GM19351 (cell line): ENCODE measurements at regions not wholly inside any gene's neighbourhood (a gene's known extent, or its start where the extent isn't known, plus 50 kb on each side); places are given as distances from the start of the nearest gene placed in this dataset.

ENCODE experiments used
- ATAC-seq: cut with Tn5 transposase; IDR thresholded peaks from one replicate; pipeline ENCODE4 v1.9.1; 2021; ENCODE audit warnings: mild to moderate bottlenecking, moderate library complexity; ENCODE audit not compliant: unreplicated experiment

GRCh38 chr2:158049129-158049855, 52.4 kb upstream of the UPP2 start:
- ATAC-seq: no peak

GRCh38 chr2:158048327-158048726, 53.3 kb upstream of the UPP2 start:
- no peak for ATAC-seq

GRCh38 chr2:158047156-158047611, 54.5 kb upstream of the UPP2 start:
- ATAC-seq: no peak

- ATAC-seq: no peak
Measured at GRCh38 chr2:158046121-158046880, 55.4 kb upstream of the UPP2 start.

- ATAC-seq: no peak
Measured at GRCh38 chr2:158045362-158045761, 56.3 kb upstream of the UPP2 start.

- no peak for ATAC-seq
Measured at GRCh38 chr2:158043181-158043948, 58.3 kb upstream of the UPP2 start.

- no peak for ATAC-seq
Measured at GRCh38 chr2:158042666-158043065, 59.0 kb upstream of the UPP2 start.

- ATAC-seq: no peak
Measured at GRCh38 chr2:158042245-158042644, 59.4 kb upstream of the UPP2 start.

GRCh38 chr2:158041400-158041799, 60.3 kb upstream of the UPP2 start:
- no peak for ATAC-seq

GRCh38 chr2:158038901-158039300, 62.8 kb upstream of the UPP2 start:
- ATAC-seq: no peak

- peak; percentile 71 for ATAC-seq
Measured at GRCh38 chr2:158034198-158034866, 67.3 kb upstream of the UPP2 start.

GRCh38 chr2:158031371-158031770, 70.3 kb upstream of the UPP2 start:
- no peak for ATAC-seq

GRCh38 chr2:158025255-158025996, 76.2 kb upstream of the UPP2 start:
- no peak for ATAC-seq

GRCh38 chr2:158024288-158024898, 77.3 kb upstream of the UPP2 start:
- ATAC-seq: peak; percentile 85

- no peak for ATAC-seq
Measured at GRCh38 chr2:158022888-158023287, 78.8 kb upstream of the UPP2 start.

GRCh38 chr2:158021226-158021625, 80.5 kb upstream of the UPP2 start:
- no peak for ATAC-seq

GRCh38 chr2:158015428-158016076, 86.1 kb upstream of the UPP2 start:
- ATAC-seq: no peak

- ATAC-seq: no peak
Measured at GRCh38 chr2:158013891-158014290, 87.8 kb upstream of the UPP2 start.

- no peak for ATAC-seq
Measured at GRCh38 chr2:158011055-158011771, 90.5 kb upstream of the UPP2 start.
